ENCODE measurements at regions not wholly inside any gene's neighbourhood (a gene's known extent, or its start where the extent isn't known, plus 50 kb on each side); places are given as distances from the start of the nearest gene placed in this dataset.
A peak's percentile ranks its signal among the peaks of the same experiment; 100 is the strongest.

DNA sequence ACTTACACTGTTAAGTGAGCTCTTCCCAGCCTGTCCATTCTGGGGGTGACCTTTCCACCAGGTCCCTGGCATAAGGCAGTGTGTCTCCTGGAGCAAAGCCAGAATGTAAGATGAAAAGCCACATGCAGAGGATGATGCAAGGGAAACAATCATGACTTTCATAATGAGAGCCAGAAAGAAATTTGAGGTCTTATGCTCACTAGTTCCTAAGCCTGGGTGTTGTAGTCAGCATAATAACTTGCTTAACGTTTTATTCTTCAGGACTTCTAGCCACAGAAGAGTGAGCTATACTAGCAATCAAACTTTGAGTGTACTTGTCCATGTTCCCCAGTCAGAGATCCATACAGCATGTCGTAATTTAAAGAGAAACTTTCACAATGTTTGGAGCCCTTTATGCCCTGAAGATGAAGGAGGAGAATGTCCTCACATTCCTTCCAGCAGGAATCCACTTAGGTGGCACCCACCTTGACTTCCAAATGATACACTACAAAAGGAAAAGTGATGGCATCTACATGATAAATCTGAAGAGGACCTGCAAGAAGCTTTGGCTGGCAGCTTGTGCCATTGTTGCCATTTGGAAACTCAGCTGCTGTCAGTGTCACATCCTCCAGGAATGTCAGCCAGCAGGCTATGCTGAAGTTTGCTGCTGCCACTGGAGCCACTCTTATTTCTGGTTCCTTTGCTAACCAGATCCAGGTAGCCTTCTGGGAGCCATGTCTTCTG is 60.5 kb upstream of the FOXD3 start (continued):
- no peak for TF ChIP-seq PRPF4 (IDR thresholded peaks at IDR 0.05; ENCODE audit: insufficient read depth, low read depth, low read length, poor library complexity, severe bottlenecking)
- TF ChIP-seq EP400 (IDR thresholded peaks at IDR 0.05): peak; percentile 27; the same call in 1 of the 2 replicates
- peak; percentile 79 for TF ChIP-seq CEBPB (tag; IDR thresholded peaks at IDR 0.05)
- 0 out of 2 replicates have a peak, but pooled peaks have one; percentile 19 for TF ChIP-seq IRF9 (tag; IDR thresholded peaks at IDR 0.05)
- TF ChIP-seq CEBPG (CRISPR knock-in tag; IDR thresholded peaks at IDR 0.05): 0 out of 2 replicates have a peak, but pooled peaks have one; percentile 30
- TF ChIP-seq CEBPG (tag; conservative IDR thresholded peaks at IDR 0.05 in 1 of 2, IDR thresholded peaks at IDR 0.05 in 1 of 2): peak; percentile 78 to 87
- TF ChIP-seq ETV6 (IDR thresholded peaks at IDR 0.05; ENCODE audit: borderline replicate concordance in 1 of 2, low read depth in 2 of 2, low read length in 1 of 2): no peak
- TF ChIP-seq ETV6 (CRISPR knock-in tag; IDR thresholded peaks at IDR 0.05; ENCODE audit: borderline replicate concordance): no peak
- peak; percentile 49; the same call in 1 of the 2 replicates for TF ChIP-seq ZNF316 (IDR thresholded peaks at IDR 0.05)
- TF ChIP-seq, protein P1, sequence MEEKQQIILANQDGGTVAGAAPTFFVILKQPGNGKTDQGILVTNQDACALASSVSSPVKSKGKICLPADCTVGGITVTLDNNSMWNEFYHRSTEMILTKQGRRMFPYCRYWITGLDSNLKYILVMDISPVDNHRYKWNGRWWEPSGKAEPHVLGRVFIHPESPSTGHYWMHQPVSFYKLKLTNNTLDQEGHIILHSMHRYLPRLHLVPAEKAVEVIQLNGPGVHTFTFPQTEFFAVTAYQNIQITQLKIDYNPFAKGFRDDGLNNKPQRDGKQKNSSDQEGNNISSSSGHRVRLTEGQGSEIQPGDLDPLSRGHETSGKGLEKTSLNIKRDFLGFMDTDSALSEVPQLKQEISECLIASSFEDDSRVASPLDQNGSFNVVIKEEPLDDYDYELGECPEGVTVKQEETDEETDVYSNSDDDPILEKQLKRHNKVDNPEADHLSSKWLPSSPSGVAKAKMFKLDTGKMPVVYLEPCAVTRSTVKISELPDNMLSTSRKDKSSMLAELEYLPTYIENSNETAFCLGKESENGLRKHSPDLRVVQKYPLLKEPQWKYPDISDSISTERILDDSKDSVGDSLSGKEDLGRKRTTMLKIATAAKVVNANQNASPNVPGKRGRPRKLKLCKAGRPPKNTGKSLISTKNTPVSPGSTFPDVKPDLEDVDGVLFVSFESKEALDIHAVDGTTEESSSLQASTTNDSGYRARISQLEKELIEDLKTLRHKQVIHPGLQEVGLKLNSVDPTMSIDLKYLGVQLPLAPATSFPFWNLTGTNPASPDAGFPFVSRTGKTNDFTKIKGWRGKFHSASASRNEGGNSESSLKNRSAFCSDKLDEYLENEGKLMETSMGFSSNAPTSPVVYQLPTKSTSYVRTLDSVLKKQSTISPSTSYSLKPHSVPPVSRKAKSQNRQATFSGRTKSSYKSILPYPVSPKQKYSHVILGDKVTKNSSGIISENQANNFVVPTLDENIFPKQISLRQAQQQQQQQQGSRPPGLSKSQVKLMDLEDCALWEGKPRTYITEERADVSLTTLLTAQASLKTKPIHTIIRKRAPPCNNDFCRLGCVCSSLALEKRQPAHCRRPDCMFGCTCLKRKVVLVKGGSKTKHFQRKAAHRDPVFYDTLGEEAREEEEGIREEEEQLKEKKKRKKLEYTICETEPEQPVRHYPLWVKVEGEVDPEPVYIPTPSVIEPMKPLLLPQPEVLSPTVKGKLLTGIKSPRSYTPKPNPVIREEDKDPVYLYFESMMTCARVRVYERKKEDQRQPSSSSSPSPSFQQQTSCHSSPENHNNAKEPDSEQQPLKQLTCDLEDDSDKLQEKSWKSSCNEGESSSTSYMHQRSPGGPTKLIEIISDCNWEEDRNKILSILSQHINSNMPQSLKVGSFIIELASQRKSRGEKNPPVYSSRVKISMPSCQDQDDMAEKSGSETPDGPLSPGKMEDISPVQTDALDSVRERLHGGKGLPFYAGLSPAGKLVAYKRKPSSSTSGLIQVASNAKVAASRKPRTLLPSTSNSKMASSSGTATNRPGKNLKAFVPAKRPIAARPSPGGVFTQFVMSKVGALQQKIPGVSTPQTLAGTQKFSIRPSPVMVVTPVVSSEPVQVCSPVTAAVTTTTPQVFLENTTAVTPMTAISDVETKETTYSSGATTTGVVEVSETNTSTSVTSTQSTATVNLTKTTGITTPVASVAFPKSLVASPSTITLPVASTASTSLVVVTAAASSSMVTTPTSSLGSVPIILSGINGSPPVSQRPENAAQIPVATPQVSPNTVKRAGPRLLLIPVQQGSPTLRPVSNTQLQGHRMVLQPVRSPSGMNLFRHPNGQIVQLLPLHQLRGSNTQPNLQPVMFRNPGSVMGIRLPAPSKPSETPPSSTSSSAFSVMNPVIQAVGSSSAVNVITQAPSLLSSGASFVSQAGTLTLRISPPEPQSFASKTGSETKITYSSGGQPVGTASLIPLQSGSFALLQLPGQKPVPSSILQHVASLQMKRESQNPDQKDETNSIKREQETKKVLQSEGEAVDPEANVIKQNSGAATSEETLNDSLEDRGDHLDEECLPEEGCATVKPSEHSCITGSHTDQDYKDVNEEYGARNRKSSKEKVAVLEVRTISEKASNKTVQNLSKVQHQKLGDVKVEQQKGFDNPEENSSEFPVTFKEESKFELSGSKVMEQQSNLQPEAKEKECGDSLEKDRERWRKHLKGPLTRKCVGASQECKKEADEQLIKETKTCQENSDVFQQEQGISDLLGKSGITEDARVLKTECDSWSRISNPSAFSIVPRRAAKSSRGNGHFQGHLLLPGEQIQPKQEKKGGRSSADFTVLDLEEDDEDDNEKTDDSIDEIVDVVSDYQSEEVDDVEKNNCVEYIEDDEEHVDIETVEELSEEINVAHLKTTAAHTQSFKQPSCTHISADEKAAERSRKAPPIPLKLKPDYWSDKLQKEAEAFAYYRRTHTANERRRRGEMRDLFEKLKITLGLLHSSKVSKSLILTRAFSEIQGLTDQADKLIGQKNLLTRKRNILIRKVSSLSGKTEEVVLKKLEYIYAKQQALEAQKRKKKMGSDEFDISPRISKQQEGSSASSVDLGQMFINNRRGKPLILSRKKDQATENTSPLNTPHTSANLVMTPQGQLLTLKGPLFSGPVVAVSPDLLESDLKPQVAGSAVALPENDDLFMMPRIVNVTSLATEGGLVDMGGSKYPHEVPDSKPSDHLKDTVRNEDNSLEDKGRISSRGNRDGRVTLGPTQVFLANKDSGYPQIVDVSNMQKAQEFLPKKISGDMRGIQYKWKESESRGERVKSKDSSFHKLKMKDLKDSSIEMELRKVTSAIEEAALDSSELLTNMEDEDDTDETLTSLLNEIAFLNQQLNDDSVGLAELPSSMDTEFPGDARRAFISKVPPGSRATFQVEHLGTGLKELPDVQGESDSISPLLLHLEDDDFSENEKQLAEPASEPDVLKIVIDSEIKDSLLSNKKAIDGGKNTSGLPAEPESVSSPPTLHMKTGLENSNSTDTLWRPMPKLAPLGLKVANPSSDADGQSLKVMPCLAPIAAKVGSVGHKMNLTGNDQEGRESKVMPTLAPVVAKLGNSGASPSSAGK (IDR thresholded peaks at IDR 0.05): peak; percentile 43; the same call in 1 of the 2 replicates
- peak in 1 of 2 experiments; percentile 17; a peak in 1 of 4 replicates for TF ChIP-seq TRIM24 (IDR thresholded peaks at IDR 0.05)
- no peak for TF ChIP-seq KDM4B (IDR thresholded peaks at IDR 0.05; ENCODE audit: borderline replicate concordance in 2 of 2, low read depth in 1 of 2)
- TF ChIP-seq ATF1 (CRISPR knock-in tag; IDR thresholded peaks at IDR 0.05): no peak
- 0 out of 2 replicates have a peak, but pooled peaks have one; percentile 24 for TF ChIP-seq ATF1 (tag; IDR thresholded peaks at IDR 0.05)
- no peak for TF ChIP-seq MIER1 (IDR thresholded peaks at IDR 0.05; ENCODE audit: low read depth)
- TF ChIP-seq MAFG (tag; conservative IDR thresholded peaks at IDR 0.05): peak; percentile 68
- peak; percentile 71 for TF ChIP-seq L3MBTL2 (IDR thresholded peaks at IDR 0.05)

All from K562 (cell line).